Epithelial cell of proximal tubule (primary cell): ENCODE measurements at regions not wholly inside any gene's neighbourhood (a gene's known extent, or its start where the extent isn't known, plus 50 kb on each side); places are given as distances from the start of the nearest gene placed in this dataset.

ENCODE experiments used
- DNase-seq: peaks from one replicate; pipeline ENCODE4 v3.0.0-alpha.2; 2011; ENCODE audit warnings: low read depth
- H3K4me3 ChIP-seq: 2 replicates; pipeline ENCODE4 v1.5.1; 2011; ENCODE audit warnings: low read depth, mild to moderate bottlenecking, low read length
- CTCF ChIP-seq: conservative IDR thresholded peaks from 2 replicates; pipeline ENCODE4 v1.5.1; 2012; ENCODE audit warnings: low read depth, mild to moderate bottlenecking, low read length

GRCh38 chr6:120873125-120873865 is 461.0 kb downstream of the TBC1D32 start:
- no peak for DNase-seq
- no peak for TF ChIP-seq CTCF
- no peak overlapping the region for H3K4me3 ChIP-seq

GRCh38 chr6:120872262-120872578 is 462.1 kb downstream of the TBC1D32 start:
- TF ChIP-seq CTCF = no peak
- H3K4me3 ChIP-seq = no peak overlapping the region
- no peak for DNase-seq

- H3K4me3 ChIP-seq = no peak overlapping the region
- no peak for TF ChIP-seq CTCF
- no peak for DNase-seq
Observed at GRCh38 chr6:120871416-120872261, 462.6 kb downstream of the TBC1D32 start.

- TF ChIP-seq CTCF = no peak
- no peak overlapping the region for H3K4me3 ChIP-seq
- no peak for DNase-seq
Observed at GRCh38 chr6:120869397-120869796, 464.9 kb downstream of the TBC1D32 start.

- TF ChIP-seq CTCF = no peak
- no peak for DNase-seq
Observed at GRCh38 chr6:120857422-120857821, 476.9 kb downstream of the TBC1D32 start.

GRCh38 chr6:120854583-120854982 is 479.7 kb downstream of the TBC1D32 start:
- no peak for DNase-seq
- no peak overlapping the region for H3K4me3 ChIP-seq
- TF ChIP-seq CTCF = no peak

More at GRCh38 chr6:120857422-120857821, 476.9 kb downstream of the TBC1D32 start:
- H3K4me3 ChIP-seq = no peak overlapping the region

GRCh38 chr6:120853489-120853888 is 480.8 kb downstream of the TBC1D32 start:
- DNase-seq = no peak
- no peak overlapping the region for H3K4me3 ChIP-seq
- TF ChIP-seq CTCF = no peak
